IPS DF 19.7 (cell line): ENCODE measurements at regions not wholly inside any gene's neighbourhood (a gene's known extent, or its start where the extent isn't known, plus 50 kb on each side); places are given as distances from the start of the nearest gene placed in this dataset.
"Not testable (repeated sequence)": the region's sequence is repeated elsewhere in the genome, so short reads cannot be mapped to it uniquely, and the experiment has no call there.

Experiments
- DNase-seq: peaks from one replicate; pipeline ENCODE4 v3.0.0-alpha.2; 2013; ENCODE audit warnings: low read depth, low spot score

DNA sequence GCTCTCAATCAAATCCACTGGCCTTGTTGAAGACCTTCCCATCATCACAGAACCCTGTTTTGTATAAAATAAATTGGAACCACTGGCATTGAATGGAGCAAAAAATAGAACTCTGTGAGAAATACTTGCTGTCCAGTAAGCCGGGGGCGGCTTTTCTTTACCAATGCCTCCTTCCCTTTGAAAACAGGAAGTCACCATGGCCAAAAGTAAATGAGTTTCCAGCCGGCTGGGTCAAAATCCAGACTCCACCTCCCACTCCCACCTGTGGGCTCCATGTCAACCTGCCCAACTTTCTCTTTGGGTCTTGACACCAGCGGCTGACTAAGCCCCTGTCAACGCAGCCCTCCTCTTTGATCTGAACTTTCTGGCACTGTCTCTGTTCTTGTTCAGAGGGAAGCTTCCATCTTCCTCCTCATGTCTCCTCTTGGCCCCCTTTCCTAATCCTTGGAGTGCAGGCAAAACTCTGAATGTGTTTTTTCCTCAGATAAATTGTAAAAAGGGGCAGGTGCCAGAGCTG, 95.2 kb downstream of the TFAP2C start:
- DNase-seq, result no peak

DNA sequence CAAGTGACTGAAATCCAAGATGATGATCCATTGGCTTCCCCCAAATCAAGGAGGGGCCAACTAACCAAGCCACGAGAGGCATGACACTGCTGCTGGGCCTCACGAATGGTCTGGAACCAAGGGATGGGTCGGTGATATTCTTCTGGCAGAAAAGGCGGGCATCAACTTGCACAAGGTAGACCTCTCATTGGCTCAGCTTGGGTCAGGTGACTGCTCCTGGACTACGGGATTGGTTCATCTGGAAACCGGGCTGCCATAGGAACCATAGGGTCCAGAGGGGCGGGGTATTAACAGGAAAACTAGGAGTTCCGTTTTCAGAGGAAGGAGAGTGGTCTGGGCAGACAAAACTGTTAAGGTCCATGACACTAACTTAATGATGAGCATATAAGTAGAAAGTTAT, 100.9 kb downstream of the TFAP2C start:
- no peak for DNase-seq

DNA sequence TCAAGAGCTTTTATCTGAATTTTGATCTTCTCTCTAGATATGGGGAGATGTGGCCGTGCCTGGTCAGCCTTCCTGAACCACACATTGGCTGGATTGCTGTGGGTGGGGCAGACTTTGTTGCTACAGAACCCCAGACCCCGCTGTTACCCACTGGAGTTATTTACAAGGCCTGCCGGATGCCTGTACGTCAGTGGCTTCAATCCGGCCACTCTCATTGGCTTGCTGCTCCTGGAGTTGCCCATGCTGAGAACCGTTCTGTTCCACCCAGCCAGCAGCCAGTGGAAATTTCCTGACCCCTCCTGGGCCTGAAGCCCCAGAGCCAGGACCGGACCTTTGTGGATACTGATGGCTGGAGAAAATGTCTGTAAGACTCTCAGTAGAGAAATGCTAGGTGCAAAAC, 101.9 kb downstream of the TFAP2C start:
- no peak for DNase-seq

DNA sequence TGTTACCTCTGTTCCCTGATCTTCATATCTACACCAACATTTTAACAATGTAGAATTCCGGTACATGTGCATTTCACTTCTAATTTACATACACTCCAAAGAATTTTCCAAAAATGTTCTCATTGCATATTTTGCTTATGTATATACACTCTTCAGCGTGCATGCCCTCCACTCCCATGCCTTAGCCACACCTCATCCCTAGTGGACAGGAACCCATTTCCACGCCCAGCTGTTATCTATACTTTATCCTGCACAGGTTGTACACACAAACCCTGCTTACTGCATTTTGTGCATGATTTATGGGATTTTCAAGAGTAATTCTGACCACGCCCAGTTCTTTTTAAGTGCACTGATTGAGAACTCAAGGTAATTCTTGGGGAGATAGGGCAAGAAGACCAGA, 102.4 kb downstream of the TFAP2C start:
- no peak for DNase-seq

DNA sequence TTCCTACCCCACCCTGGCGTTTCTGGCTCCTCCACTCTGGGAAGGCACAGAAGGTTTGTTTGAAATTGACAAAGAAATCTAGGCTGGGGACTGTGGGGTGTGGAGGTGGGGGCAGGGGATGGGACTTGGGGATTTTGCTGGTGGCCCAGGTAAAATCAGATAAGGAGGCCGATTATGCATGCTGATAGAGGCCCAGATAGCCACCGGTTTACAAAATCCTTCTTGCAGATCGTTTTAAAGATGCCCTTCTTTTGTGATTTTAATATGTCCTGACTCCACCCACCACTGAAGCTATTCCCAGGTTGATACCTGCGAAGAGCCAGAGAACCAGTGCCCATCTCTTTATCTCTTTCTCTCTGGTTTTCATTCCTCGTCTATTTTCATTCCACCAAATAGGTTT, 104.9 kb downstream of the TFAP2C start:
- no peak for DNase-seq

DNA sequence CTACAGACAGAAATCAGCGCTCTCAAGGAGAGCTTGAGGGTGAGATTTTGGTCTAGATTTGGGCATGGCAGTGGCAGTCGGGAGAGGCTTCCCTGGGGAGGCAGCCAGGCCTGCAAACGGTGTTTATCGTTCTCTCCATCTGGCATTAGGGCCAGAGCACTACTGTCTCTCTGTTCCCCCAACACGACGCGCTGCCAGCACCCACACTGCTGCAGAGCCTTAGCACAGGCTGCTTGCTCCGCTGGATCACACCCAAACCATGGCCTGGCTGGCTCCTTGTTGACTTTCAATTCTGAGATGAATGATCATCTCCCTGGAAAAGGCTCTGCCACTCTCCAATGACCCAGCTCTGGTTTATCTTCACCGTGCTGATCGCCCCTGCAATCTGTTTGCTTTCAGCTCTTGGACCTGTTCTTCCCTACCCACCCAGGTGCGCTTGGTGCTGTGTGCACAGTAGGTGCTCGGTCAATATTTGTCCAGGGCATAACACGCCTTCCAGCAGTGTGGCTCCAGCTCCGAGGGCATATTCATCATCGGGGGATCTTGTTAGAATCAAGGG, 106.1 kb downstream of the TFAP2C start:
- DNase-seq, result no peak

DNA sequence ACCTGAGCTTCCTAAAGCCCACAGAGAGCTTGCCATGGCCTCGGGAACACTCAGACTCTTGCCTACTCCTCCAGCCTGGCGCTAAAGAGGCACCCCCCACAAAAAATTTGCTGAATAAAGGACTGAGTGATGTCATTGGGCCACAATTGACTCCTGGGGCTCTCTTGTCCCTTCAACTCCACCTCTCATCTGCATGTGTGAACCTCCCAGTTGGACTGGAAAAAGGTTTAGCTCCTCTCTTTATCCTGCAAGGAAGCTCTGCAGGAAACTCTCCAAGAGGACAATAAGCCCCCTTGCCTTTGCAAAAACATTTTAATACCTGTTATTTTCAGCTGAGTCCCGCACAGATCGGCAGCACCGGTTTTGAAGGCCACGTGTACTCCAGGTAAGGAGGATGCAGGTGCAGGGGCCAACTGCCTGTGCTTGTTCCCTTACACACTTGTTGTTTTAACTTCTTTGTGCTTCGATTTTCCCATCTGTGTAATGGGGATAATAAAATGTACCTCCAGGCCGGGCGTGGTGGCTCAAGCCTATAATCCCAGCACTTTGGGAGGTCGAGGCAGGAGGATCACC, 107.3 kb downstream of the TFAP2C start:
- peak; percentile 99 for DNase-seq

DNA sequence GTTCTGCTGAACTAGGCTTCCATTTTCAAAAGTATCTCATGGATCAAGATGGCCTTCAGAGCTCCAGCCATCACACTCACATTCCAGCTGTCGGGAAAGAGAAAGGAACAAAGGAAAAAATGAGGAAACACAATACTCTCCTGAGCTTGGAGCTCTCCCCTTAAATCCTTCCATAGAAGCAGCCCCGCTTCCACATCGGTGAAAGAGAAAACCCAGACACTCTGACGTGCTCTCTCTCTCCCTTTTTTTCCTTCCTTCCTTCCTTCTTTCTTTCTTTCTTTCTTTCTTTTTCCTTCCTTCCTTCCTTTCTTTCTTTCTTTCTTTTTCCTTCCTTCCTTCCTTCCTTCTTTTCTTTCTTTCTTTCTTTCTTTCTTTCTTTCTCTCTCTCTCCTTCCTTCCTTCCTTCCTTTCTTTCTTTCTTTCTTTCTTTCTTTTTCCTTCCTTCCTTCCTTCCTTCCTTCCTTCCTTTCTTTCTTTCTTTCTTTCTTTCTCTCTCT, 115.3 kb downstream of the TFAP2C start:
- not testable (repeated sequence) for DNase-seq

DNA sequence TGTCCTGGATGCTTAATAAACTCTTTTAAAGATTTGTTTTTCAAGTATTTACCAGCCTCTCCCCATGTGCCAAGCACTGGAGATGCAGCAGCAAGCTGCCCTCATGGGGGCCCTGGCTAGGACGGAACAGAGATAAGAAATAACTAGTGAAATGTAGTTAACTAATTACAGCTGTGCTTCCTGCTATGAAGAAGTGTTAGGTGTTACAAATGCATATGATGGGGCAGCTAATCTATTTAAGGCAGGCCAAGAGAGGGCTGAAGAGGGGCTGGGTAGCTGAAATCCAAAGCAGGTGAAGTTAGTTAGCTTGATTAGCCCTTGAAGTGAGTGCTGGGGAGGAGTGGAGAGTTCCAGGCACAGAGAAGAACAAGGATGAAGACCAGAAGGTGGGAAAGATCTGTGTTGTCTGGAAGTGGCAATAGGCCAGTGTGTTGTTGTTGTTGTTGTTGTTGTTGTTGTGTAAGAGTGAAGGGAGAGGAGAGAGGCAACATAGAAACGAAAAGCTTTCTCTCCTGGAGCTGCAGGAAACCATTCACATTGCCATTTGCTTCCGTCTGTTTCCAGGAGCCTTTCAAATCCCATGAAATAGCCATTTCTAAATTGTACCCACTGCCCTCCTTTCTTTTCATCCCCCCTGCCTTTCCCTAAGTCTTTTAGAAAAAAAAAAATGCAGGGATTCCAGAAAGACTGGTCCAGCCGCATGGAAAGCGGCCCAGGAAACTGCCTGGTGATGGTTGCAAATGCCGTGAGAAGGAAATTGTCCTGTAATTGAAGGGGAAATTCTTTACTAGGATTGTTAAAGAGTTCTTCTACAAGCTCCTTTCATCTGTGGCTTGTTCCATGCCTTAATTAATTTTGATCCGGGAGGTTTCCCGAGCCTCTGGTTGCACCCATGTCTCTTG, 119.6 kb downstream of the TFAP2C start:
- no peak for DNase-seq

DNA sequence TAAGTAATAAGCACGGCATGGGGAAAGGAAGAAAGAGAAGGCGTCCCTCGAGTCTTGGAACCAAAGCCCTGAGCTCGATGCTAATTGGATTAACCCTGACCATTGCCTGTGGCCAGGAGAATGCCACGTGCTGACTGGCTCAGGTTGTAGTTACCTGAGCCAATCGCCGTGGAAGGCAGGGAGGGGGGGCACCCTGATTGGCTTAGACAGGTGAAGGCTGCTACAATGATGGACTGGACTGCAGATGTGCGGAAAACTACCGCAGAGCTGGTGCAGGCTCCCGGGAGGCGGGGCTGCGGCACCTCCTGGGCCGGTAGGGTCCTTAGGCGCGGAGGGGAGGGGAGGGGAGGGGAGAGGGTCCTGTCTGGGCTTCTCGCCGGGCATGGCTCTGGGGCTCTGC, 121.3 kb downstream of the TFAP2C start:
- DNase-seq, result peak; percentile 92

DNA sequence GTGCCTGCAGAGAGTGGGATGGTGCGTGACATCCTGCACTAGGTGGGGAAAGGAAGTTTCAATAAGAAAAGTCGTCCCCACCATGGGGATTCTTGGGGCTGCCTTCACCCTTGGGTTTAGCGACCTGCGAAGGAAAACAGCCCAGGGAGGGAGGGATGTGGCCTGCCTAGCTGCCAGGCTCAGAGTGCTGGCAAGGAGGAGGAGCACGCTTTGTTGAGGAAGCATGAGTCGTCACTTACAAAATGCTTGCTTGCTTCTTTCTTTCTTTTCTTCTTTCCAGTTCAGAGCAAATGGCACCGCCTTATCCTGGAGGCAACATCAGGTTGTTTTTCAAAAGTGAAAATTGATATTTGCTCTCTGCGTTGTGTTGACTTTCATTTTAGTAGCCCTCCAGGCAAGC, 123.2 kb downstream of the TFAP2C start:
- no peak for DNase-seq

DNA sequence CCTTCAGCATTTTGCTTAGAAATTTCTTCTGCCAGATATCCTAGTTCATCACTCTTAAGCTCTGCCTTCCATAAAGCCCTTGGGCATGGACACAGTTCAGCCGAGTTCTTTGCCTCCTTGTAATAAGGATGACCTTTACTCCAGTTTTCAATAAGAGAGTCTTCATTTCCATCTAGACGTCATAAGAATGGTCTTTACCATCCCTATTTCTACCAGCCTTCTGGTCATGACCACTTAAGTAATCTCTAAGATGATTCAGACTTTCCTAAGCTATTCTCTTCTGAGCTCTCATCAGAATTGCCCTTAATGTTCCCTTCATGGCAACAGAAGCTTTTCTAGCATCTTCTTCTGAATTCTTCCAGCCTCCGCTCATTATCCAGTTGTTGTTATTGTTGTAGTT, 126.1 kb downstream of the TFAP2C start:
- no peak for DNase-seq

DNA sequence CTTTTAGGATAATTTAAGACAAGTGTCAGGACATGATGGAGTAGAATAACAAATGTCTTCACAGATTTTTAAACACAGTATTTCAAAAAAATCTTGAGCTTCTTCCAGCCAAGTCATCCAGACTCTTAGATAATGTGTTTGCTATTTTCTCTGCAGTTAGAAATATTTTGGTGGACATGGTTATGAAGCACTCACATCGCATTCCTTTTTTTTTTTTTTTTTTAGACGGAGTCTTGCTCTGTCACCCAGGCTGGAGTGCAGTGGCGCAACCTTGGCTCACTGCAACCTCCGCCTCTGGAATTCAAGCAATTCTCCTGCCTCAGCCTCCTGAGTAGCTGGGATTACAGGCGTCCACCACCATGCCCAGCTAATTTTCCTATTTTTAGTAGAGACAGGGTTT, 127.6 kb downstream of the TFAP2C start:
- not testable (repeated sequence) for DNase-seq

DNA sequence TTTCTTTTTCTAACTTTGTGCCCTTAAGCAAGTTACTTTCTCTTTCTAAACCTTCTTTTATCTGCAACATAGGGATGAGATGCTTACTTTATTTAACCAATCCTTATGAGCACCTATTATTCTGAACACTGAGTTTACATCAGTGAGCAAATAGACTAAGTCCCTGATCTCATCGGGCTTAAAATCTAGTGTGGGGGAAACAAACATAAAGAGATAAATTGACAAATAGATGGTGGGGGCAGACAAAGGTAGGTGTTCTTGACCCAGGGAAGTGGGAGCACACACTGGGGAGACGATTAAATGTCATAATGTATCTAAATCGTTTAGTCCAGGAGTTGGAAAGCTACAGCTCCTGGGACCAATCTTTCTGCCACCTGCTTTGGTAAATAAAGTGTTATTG, 129.6 kb downstream of the TFAP2C start:
- no peak for DNase-seq

DNA sequence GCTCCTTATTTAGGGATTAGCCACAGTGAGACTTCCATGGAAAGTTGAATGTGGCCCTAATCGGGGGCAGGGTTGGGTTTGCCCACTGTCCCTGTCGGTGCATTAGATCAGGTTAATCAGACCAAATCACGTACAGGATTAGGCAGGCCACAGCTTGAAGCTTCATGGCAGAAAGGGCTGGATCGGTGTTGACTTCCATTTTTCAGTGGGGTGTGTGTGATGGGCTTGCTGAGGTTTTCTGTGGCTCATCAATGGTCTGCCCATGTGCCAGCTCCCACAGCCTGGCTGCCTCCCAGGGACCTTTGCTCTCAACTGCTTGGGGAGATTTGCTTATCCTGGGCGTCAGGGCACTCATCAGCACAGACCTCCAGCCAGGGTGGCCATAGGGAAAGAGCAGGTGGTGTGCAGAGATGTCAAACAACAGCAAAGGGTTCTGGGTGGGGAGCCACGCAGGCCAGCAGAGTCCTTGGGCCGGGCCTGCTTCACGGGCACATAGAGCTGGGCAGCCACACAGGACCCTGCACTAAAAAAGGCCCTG, 130.7 kb downstream of the TFAP2C start:
- DNase-seq, result no peak

DNA sequence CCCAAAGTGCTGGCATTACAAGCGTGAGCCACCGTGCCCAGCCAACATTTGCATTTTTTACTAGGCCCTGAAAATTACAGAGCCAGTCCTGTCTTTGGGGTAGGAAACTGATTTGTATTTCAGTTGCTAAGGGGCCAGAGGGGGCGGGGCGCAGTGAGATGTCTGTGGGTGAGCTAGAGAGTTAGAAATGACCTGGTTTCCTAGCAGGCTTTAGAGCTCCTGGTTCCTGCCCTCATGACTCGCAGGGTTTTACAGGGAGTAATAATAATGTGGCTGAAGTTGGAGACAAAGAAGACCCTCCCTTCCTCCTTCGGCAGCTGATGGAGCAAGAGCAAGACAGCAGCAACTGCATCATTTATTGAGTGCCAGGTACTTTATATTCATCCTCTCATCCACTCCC, 131.5 kb downstream of the TFAP2C start:
- no peak for DNase-seq

DNA sequence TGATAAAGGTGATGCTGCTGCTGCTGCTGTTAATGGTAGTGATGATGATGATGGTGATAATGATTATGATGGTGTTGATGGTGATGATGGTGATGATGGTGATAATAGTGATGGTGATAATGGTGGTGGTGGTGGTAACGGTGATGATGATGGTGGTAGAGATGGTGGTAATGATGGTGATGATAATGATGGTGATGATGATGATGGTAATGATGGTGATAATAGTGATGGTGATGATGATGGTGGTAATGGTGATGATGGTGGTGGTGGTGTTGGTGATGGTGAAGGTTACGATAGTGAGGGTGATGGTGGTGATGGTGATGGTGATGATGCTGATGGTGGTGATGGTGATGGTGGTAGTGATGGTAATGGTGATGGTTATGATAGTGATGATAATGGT, 132.3 kb downstream of the TFAP2C start:
- DNase-seq, result no peak

DNA sequence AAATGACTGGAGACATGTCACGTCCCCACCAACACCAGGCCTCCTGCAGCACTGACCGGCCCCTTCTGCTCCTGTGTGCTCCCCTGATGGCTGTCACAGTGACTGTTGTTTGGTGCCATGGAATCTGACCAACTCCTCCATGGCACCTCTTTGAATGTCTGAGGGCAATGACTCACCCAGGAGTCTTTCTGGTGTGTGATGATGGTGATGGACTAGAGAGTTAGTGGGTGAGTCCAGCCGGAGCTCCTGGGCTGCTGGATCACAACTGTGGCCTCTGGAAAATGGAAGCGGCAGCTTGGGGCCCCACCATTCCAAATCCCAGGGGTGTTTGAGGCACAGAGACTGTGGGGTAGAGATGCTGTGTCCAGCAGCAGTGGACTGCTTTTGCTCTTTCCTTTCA, 133.3 kb downstream of the TFAP2C start:
- no peak for DNase-seq

DNA sequence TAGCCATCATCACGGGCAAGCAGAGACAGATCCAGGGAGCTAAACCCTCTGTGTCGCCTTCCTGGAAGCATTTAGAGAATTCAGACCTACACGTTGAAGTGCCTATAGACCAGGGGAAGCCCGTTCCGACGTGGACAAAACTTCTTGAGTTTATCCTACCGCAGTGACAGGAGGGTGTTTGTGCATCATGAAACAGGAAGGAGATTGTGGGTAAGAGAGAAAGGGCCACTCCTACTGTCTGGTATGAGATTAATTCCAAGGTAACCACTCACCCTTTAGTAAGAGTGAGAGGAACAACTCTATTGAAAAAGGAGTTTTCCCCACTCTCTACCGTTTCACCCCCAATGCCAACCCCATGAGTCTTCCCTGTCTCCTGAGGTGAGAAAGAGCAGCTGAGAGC, 133.7 kb downstream of the TFAP2C start:
- DNase-seq, result no peak

DNA sequence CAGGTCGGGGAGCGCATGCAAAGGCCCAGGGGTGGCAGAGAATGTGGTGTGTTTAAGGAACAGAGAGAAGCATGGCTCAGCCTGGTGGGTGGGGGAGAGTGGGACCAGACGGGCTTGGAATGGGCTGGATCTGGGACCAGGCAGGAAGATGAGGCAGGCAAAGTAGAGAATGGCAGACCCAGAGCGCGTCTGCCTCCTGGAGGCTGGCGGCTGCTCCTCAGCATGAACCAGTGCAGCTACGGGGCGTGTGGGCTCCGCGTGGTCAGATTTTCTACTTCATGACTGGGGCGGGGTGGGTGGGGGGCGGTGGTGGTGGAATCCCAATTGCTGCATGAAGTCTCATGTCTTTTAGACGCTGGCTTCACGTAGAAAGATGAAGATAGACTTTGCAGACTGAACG, 135.6 kb downstream of the TFAP2C start:
- DNase-seq, result no peak

DNA sequence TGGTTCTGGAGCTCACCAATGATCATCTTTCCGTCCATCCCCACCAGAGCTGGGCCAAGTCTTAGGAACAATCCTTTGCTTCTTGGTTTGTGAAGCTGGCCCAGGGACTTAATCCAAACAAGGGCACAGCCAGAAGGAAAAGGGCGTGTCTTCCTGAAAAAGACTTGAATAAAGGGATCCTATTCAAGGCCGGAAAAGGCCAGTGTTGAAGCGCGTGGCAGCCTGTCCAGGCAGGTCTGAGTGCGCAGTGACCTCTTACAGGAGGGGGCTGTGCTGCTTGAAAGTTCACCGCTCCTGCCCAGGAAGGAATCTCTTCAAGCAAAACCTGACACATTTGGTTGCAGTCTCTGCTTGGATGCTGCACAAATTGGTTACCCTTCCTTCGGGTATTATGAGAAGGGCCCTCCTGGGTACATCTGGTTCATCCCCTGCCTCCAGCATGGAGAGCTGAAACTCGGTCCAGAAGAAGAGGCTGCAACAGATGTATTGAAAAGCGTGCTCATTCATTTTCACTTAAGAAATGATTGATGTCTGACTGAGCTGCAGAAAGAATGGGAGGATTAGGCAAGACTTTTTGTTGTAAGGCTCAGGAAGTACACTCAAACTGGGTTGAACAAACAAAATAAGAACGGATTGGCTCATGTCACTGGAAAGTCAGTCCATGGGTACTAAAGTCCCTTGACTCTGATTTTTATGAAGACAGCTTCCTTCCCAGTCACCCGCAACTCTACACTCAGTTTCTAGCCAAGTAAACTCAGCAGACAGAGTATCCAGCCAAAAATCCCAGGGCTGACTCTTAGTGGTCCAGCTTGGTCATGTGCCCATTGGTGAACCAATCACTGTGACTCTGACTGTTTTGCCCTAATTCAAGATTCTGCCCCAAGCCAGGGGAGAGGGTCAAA, 136.3 kb downstream of the TFAP2C start:
- no peak for DNase-seq
